ENCODE measurements at regions not wholly inside any gene's neighbourhood (a gene's known extent, or its start where the extent isn't known, plus 50 kb on each side); places are given as distances from the start of the nearest gene placed in this dataset.

GRCh38 chr9:30925635-30926034 lies 1458.8 kb upstream of the ACO1 start (continued):
- TF ChIP-seq CHD7 (IDR thresholded peaks at IDR 0.05; ENCODE audit: insufficient replicate concordance, low read length) (no peak), TAF1 (IDR thresholded peaks at IDR 0.05; ENCODE audit: low read depth, low read length) (no peak), RFX5 (IDR thresholded peaks at IDR 0.05; ENCODE audit: borderline replicate concordance, low read depth, low read length) (no peak), EP300 (IDR thresholded peaks at IDR 0.05; ENCODE audit: borderline replicate concordance in 1 of 2, low read depth in 2 of 2, low read length in 2 of 2) (no peak)
